ENCODE measurements at regions not wholly inside any gene's neighbourhood (a gene's known extent, or its start where the extent isn't known, plus 50 kb on each side); places are given as distances from the start of the nearest gene placed in this dataset.

- H3K4me1 Mint-ChIP-seq, result no peaks in the 10 kb centered on the region
- no peaks in the 10 kb centered on the region for H3K9me3 ChIP-seq (ENCODE audit: control insufficient read depth, low read length)
- H3K4me1 ChIP-seq (ENCODE audit: control insufficient read depth, insufficient read depth, low read length), result no peaks in the 10 kb centered on the region
- DNase-seq, result no peak
- no peaks in the 10 kb centered on the region for H3K36me3 Mint-ChIP-seq (ENCODE audit: low read depth)
- no peak overlapping the region for H3K4me3 ChIP-seq (ENCODE audit: low read length)
- no peaks in the 10 kb centered on the region for H3K36me3 ChIP-seq (ENCODE audit: control insufficient read depth, insufficient read depth, low read length)
- H3K27ac ChIP-seq (ENCODE audit: low read depth, low read length), result no peak overlapping the region
- no peaks in the 10 kb centered on the region for H3K9me3 Mint-ChIP-seq
- H3K27me3 Mint-ChIP-seq (ENCODE audit: insufficient read depth), result no peaks in the 10 kb centered on the region
- no peaks in the 10 kb centered on the region for H3K27me3 ChIP-seq (ENCODE audit: control insufficient read depth, insufficient read depth, low read length, poor library complexity, severe bottlenecking)
- 96% methylated on average over 2 of the region's 2 CpGs; no CpG with 5 or more reads in 1 of the 2 experiments for WGBS, 2 experiments (ENCODE audit: insufficient coverage in 1 of 2, insufficient read length in 1 of 2)
- TF ChIP-seq, protein P1, sequence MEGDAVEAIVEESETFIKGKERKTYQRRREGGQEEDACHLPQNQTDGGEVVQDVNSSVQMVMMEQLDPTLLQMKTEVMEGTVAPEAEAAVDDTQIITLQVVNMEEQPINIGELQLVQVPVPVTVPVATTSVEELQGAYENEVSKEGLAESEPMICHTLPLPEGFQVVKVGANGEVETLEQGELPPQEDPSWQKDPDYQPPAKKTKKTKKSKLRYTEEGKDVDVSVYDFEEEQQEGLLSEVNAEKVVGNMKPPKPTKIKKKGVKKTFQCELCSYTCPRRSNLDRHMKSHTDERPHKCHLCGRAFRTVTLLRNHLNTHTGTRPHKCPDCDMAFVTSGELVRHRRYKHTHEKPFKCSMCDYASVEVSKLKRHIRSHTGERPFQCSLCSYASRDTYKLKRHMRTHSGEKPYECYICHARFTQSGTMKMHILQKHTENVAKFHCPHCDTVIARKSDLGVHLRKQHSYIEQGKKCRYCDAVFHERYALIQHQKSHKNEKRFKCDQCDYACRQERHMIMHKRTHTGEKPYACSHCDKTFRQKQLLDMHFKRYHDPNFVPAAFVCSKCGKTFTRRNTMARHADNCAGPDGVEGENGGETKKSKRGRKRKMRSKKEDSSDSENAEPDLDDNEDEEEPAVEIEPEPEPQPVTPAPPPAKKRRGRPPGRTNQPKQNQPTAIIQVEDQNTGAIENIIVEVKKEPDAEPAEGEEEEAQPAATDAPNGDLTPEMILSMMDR (conservative IDR thresholded peaks at IDR 0.05), result no peak
- no peak overlapping the region for H3K27ac Mint-ChIP-seq
- H3K4me3 Mint-ChIP-seq, result no peak overlapping the region
- no peak overlapping the region for H3K9ac ChIP-seq (ENCODE audit: extremely low read depth, low read length, poor library complexity, severe bottlenecking)
Measured at GRCh38 chr4:30160140-30160539, 560.0 kb upstream of the PCDH7 start.

DNA sequence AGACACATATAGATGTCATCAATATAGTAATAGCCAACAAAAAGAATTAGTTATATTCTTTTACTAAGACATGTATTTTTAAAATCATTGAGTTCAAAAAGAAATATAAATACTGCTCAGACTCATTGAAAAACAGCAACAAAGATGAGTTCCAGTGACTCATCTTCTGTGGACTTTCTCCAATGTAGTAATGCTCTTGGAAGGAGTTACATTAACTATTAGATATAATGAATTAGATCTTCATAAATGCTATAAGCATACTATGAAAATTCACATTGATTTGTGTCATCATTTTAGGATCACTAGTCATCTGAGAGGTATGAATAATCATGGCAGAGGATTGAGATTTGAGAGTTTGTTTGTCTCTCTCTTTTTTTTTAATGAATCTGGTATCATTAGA, 547.8 kb upstream of the PCDH7 start:
- no peaks in the 10 kb centered on the region for H3K4me1 Mint-ChIP-seq
- H3K27me3 ChIP-seq (ENCODE audit: control insufficient read depth, insufficient read depth, low read length, poor library complexity, severe bottlenecking), result no peaks in the 10 kb centered on the region
- H3K4me3 Mint-ChIP-seq, result no peak overlapping the region
- no peaks in the 10 kb centered on the region for H3K36me3 ChIP-seq (ENCODE audit: control insufficient read depth, insufficient read depth, low read length)
- no peaks in the 10 kb centered on the region for H3K4me1 ChIP-seq (ENCODE audit: control insufficient read depth, insufficient read depth, low read length)
- TF ChIP-seq, protein P1 (conservative IDR thresholded peaks at IDR 0.05), result no peak
- no peak overlapping the region for H3K4me3 ChIP-seq (ENCODE audit: low read length)
- no peaks in the 10 kb centered on the region for H3K9me3 ChIP-seq (ENCODE audit: control insufficient read depth, low read length)
- H3K27me3 Mint-ChIP-seq (ENCODE audit: insufficient read depth), result no peaks in the 10 kb centered on the region
- no peak for DNase-seq
- H3K27ac ChIP-seq (ENCODE audit: low read depth, low read length), result no peak overlapping the region
- H3K9ac ChIP-seq (ENCODE audit: extremely low read depth, low read length, poor library complexity, severe bottlenecking), result no peak overlapping the region
- no peaks in the 10 kb centered on the region for H3K9me3 Mint-ChIP-seq
- H3K27ac Mint-ChIP-seq, result no peak overlapping the region
- H3K36me3 Mint-ChIP-seq (ENCODE audit: low read depth), result no peaks in the 10 kb centered on the region

GRCh38 chr4:30181512-30181911, 538.7 kb upstream of the PCDH7 start:
- DNase-seq, result no peak
- Mint-ChIP-seq H3K27me3 (ENCODE audit: insufficient read depth) (no peaks in the 10 kb centered on the region), H3K4me3 (no peak overlapping the region), H3K4me1 (peaks cover 11% of the 10 kb centered on the region), H3K27ac (no peak overlapping the region), H3K9me3 (no peaks in the 10 kb centered on the region), H3K36me3 (ENCODE audit: low read depth) (no peaks in the 10 kb centered on the region)
- Histone ChIP-seq H3K4me1 (ENCODE audit: control insufficient read depth, insufficient read depth, low read length) (peaks cover 11% of the 10 kb centered on the region), H3K9me3 (ENCODE audit: control insufficient read depth, low read length) (no peaks in the 10 kb centered on the region), H3K9ac (ENCODE audit: extremely low read depth, low read length, poor library complexity, severe bottlenecking) (no peak overlapping the region), H3K27ac (ENCODE audit: low read depth, low read length) (no peak overlapping the region), H3K36me3 (ENCODE audit: control insufficient read depth, insufficient read depth, low read length) (no peaks in the 10 kb centered on the region), H3K27me3 (ENCODE audit: control insufficient read depth, insufficient read depth, low read length, poor library complexity, severe bottlenecking) (no peaks in the 10 kb centered on the region), H3K4me3 (ENCODE audit: low read length) (no peak overlapping the region)
- WGBS, 2 experiments (ENCODE audit: insufficient coverage in 1 of 2, insufficient read length in 1 of 2), result 94% methylated on average over 4 of the region's 4 CpGs; no CpG with 5 or more reads in 1 of the 2 experiments
- TF ChIP-seq, protein P1 (conservative IDR thresholded peaks at IDR 0.05), result no peak
